CD4-positive, alpha-beta T cell (primary cell): ENCODE measurements at regions not wholly inside any gene's neighbourhood (a gene's known extent, or its start where the extent isn't known, plus 50 kb on each side); places are given as distances from the start of the nearest gene placed in this dataset.

ENCODE experiments used
- ATAC-seq: fragments of 200-7000 bp; cut with Tn5 transposase; one replicate; pipeline ENCODE4 v1.10.0; 2022; ENCODE audit warnings: mild to moderate bottlenecking; ENCODE audit not compliant: poor library complexity
- CTCF ChIA-PET: fragments of 350-600 bp; sonication (Branson Sonifier 250); formaldehyde crosslinking; loops from one replicate; lab custom pipeline; 2021; ENCODE audit warnings: antibody characterized with exemption, inconsistent platforms; lab: Charles Lee
- POLR2A ChIA-PET: fragments of 350-600 bp; sonication (Branson Sonifier 250); formaldehyde crosslinking; loops from one replicate; lab custom pipeline; 2021; ENCODE audit warnings: antibody characterized with exemption, inconsistent platforms; lab: Charles Lee
- DNase-seq, 14 experiments: peaks; one replicate each; pipeline ENCODE4 v3.0.0-alpha.2; 2013 to 2020; ENCODE audit warnings: mixed read lengths in 2 of 14
- H3K27ac ChIP-seq, 2 donors: one replicate each; pipeline versions ENCODE4 v1.5.1 to v1.7.0; 2013; ENCODE audit warnings: low read length in 2 of 2, low read depth in 1 of 2, mild to moderate bottlenecking in 1 of 2
- H3K27me3 ChIP-seq, 2 experiments: 1 replicate in 1 of 2; 2 replicates in 1 of 2; pipeline versions ENCODE4 v1.6.1 to v1.7.0; 2013; ENCODE audit warnings: low read length in 2 of 2, control low read depth in 1 of 2, mild to moderate bottlenecking in 1 of 2, moderate library complexity in 1 of 2; ENCODE audit not compliant: insufficient read depth in 2 of 2, control insufficient read depth in 1 of 2
- H3K36me3 ChIP-seq: one replicate; pipeline ENCODE4 v1.6.1; 2013; ENCODE audit warnings: low read length, control low read depth; ENCODE audit not compliant: insufficient read depth
- H3K4me1 ChIP-seq: one replicate; pipeline ENCODE4 v1.6.1; 2013; ENCODE audit warnings: low read length, control low read depth; ENCODE audit not compliant: insufficient read depth
- H3K4me3 ChIP-seq: one replicate; pipeline ENCODE4 v1.5.1; 2013; ENCODE audit warnings: mild to moderate bottlenecking, low read length, moderate library complexity
- H3K9me3 ChIP-seq, 2 experiments: 1 replicate in 1 of 2; 2 replicates in 1 of 2; pipeline versions ENCODE4 v1.6.1 to v1.7.0; 2013; ENCODE audit warnings: low read length in 2 of 2, mild to moderate bottlenecking in 2 of 2, control low read depth in 1 of 2, moderate library complexity in 1 of 2; ENCODE audit not compliant: control insufficient read depth in 1 of 2, insufficient read depth in 1 of 2
- H3K27ac Mint-ChIP-seq: one replicate; pipeline ENCODE4 v1.8.0; 2020; ENCODE audit warnings: mixed read lengths
- H3K27me3 Mint-ChIP-seq: one replicate; pipeline ENCODE4 v1.8.0; 2021; ENCODE audit warnings: mixed read lengths
- H3K36me3 Mint-ChIP-seq: one replicate; pipeline ENCODE4 v1.8.0; 2021; ENCODE audit warnings: low read depth, mixed read lengths
- H3K4me1 Mint-ChIP-seq: one replicate; pipeline ENCODE4 v1.8.0; 2021; ENCODE audit warnings: low read depth, mixed read lengths
- H3K4me3 Mint-ChIP-seq: one replicate; pipeline ENCODE4 v1.8.0; 2020; ENCODE audit warnings: mild to moderate bottlenecking, mixed read lengths
- H3K9me3 Mint-ChIP-seq: one replicate; pipeline ENCODE4 v1.8.0; 2020; ENCODE audit warnings: mixed read lengths
- CTCF ChIP-seq: fragments of 200-600 bp; IDR thresholded peaks from one replicate; pipeline ENCODE4 v1.8.0; 2022; ENCODE audit warnings: antibody characterized with exemption, mild to moderate bottlenecking
- intact Hi-C, 2 experiments: fragments of 100-400 bp; cut with DNase I in 1 of 2; cut with micrococcal nuclease in 1 of 2; formaldehyde crosslinking; loops; one replicate each; pipeline versions ENCODE4 v1.15.1 to v1.9.0; 2023 to 2025; cut with DNase I, micrococcal nuclease

- no peak for TF ChIP-seq CTCF
- Mint-ChIP-seq H3K36me3 (no peaks in the 10 kb centered on the region), H3K27me3 (no peaks in the 10 kb centered on the region), H3K9me3 (peaks cover 10% of the 10 kb centered on the region), H3K4me3 (no peak overlapping the region), H3K27ac (no peak overlapping the region), H3K4me1 (no peaks in the 10 kb centered on the region)
- Histone ChIP-seq H3K36me3 (no peaks in the 10 kb centered on the region), H3K4me3 (no peak overlapping the region), H3K27me3 (no peaks in the 10 kb centered on the region), H3K27ac (no peak overlapping the region), H3K9me3 (peaks cover 0 to 2% of the 10 kb centered on the region in 2 experiments), H3K4me1 (no peaks in the 10 kb centered on the region)
- ChIA-PET CTCF (no interaction called here), POLR2A (no interaction called here)
- intact Hi-C loops = no loop called here
- no peak for DNase-seq
- ATAC-seq = no peak
Observed at GRCh38 chr11:97345032-97345431, 955.2 kb downstream of the JRKL start.

- no peak for DNase-seq
- no peak overlapping the region for H3K4me3 Mint-ChIP-seq
- TF ChIP-seq CTCF = no peak
- no peak for ATAC-seq
- Histone ChIP-seq H3K9me3 (no peaks in the 10 kb centered on the region), H3K27ac (no peak overlapping the region), H3K27me3 (no peaks in the 10 kb centered on the region), H3K4me3 (no peak overlapping the region), H3K4me1 (no peaks in the 10 kb centered on the region), H3K36me3 (no peaks in the 10 kb centered on the region)
- no peaks in the 10 kb centered on the region for H3K36me3 Mint-ChIP-seq
- intact Hi-C loops = no loop called here
- H3K9me3 Mint-ChIP-seq = peaks cover 5% of the 10 kb centered on the region
- no peaks in the 10 kb centered on the region for H3K4me1 Mint-ChIP-seq
- no peaks in the 10 kb centered on the region for H3K27me3 Mint-ChIP-seq
- no peak overlapping the region for H3K27ac Mint-ChIP-seq
- ChIA-PET CTCF (no interaction called here), POLR2A (no interaction called here)
Observed at GRCh38 chr11:97349201-97349600, 959.4 kb downstream of the JRKL start.

- H3K9me3 ChIP-seq = no peaks in the 10 kb centered on the region
- Mint-ChIP-seq H3K27ac (no peak overlapping the region), H3K4me1 (no peaks in the 10 kb centered on the region), H3K27me3 (no peaks in the 10 kb centered on the region), H3K9me3 (peaks cover 4% of the 10 kb centered on the region), H3K36me3 (no peaks in the 10 kb centered on the region), H3K4me3 (no peak overlapping the region)
- no peak for DNase-seq
- ChIA-PET CTCF (no interaction called here), POLR2A (no interaction called here)
- ATAC-seq = no peak
- H3K27ac ChIP-seq = no peak overlapping the region
- no peak for TF ChIP-seq CTCF
- intact Hi-C loops = no loop called here
- no peak overlapping the region for H3K4me3 ChIP-seq
- H3K27me3 ChIP-seq = no peaks in the 10 kb centered on the region
- H3K36me3 ChIP-seq = no peaks in the 10 kb centered on the region
- no peaks in the 10 kb centered on the region for H3K4me1 ChIP-seq
Observed at GRCh38 chr11:97351939-97352338, 962.1 kb downstream of the JRKL start.
